ENCODE measurements at regions not wholly inside any gene's neighbourhood (a gene's known extent, or its start where the extent isn't known, plus 50 kb on each side); places are given as distances from the start of the nearest gene placed in this dataset.

- TF ChIP-seq CTCF (conservative IDR thresholded peaks at IDR 0.05; ENCODE audit: low read depth, low read length) (no peak), EZH2 (IDR thresholded peaks at IDR 0.05; ENCODE audit: low read length, unreplicated experiment) (no peak)
These were observed 810.4 kb upstream of the GRAMD2B start for GRCh38 chr5:125612776-125613175.
